Neural crest cell (in vitro differentiated cells): ENCODE measurements at regions not wholly inside any gene's neighbourhood (a gene's known extent, or its start where the extent isn't known, plus 50 kb on each side); places are given as distances from the start of the nearest gene placed in this dataset.

Source experiments
- DNase-seq: peaks from one replicate; pipeline ENCODE4 v3.0.0; 2021; ENCODE audit warnings: low read depth, mixed read lengths, low spot score
- H3K27ac Mint-ChIP-seq: one replicate; pipeline ENCODE4 v1.8.0; 2021; ENCODE audit warnings: mild to moderate bottlenecking, mixed read lengths; ENCODE audit not compliant: unreplicated experiment
- H3K27me3 Mint-ChIP-seq: 2 replicates; pipeline ENCODE4 v1.8.0; 2021; ENCODE audit warnings: low read depth, mild to moderate bottlenecking, mixed read lengths
- H3K36me3 Mint-ChIP-seq: 2 replicates; pipeline ENCODE4 v1.8.0; 2021; ENCODE audit warnings: low read depth, mild to moderate bottlenecking, mixed read lengths
- H3K4me1 Mint-ChIP-seq: 2 replicates; pipeline ENCODE4 v1.8.0; 2021; ENCODE audit warnings: mixed read lengths
- H3K4me3 Mint-ChIP-seq: one replicate; pipeline ENCODE4 v1.8.0; 2021; ENCODE audit warnings: mild to moderate bottlenecking, mixed read lengths
- H3K9me3 Mint-ChIP-seq: 2 replicates; pipeline ENCODE4 v1.8.0; 2021; ENCODE audit warnings: mixed read lengths
- CTCF ChIP-seq: fragments of 200-600 bp; sonication (generic); conservative IDR thresholded peaks from 2 replicates; pipeline ENCODE4 v1.5.0; 2021; ENCODE audit warnings: antibody characterized with exemption, mild to moderate bottlenecking

GRCh38 chr21:26389971-26390641, 183.0 kb downstream of the CYYR1 start:
- peaks cover 13% of the 10 kb centered on the region for H3K4me1 Mint-ChIP-seq
- no peak for TF ChIP-seq CTCF
- H3K27ac Mint-ChIP-seq, result no peak overlapping the region
- H3K36me3 Mint-ChIP-seq, result no peaks in the 10 kb centered on the region
- DNase-seq, result no peak
- no peak overlapping the region for H3K4me3 Mint-ChIP-seq
- peaks cover 9% of the 10 kb centered on the region for H3K9me3 Mint-ChIP-seq
- no peaks in the 10 kb centered on the region for H3K27me3 Mint-ChIP-seq

- Mint-ChIP-seq H3K27me3 (no peaks in the 10 kb centered on the region), H3K27ac (no peak overlapping the region), H3K9me3 (peaks cover 12% of the 10 kb centered on the region), H3K36me3 (no peaks in the 10 kb centered on the region), H3K4me3 (no peak overlapping the region), H3K4me1 (peaks cover 13% of the 10 kb centered on the region)
- DNase-seq, result no peak
- TF ChIP-seq CTCF, result no peak
Observed at GRCh38 chr21:26388731-26389231, 184.3 kb downstream of the CYYR1 start.

- Mint-ChIP-seq H3K4me3 (no peak overlapping the region), H3K27me3 (no peaks in the 10 kb centered on the region), H3K9me3 (peaks cover 12% of the 10 kb centered on the region), H3K4me1 (peaks cover 13% of the 10 kb centered on the region), H3K36me3 (no peaks in the 10 kb centered on the region), H3K27ac (no peak overlapping the region)
- TF ChIP-seq CTCF, result no peak
- no peak for DNase-seq
Observed at GRCh38 chr21:26385721-26386120, 187.4 kb downstream of the CYYR1 start.

GRCh38 chr21:26379561-26379960, 193.5 kb downstream of the CYYR1 start:
- no peak for DNase-seq
- Mint-ChIP-seq H3K4me1 (peaks cover 9% of the 10 kb centered on the region), H3K27me3 (no peaks in the 10 kb centered on the region), H3K36me3 (no peaks in the 10 kb centered on the region), H3K9me3 (peaks cover 3% of the 10 kb centered on the region), H3K27ac (no peak overlapping the region), H3K4me3 (no peak overlapping the region)
- no peak for TF ChIP-seq CTCF

GRCh38 chr21:26377111-26377694, 195.9 kb downstream of the CYYR1 start:
- DNase-seq, result no peak
- Mint-ChIP-seq H3K27ac (no peak overlapping the region), H3K36me3 (no peaks in the 10 kb centered on the region), H3K27me3 (no peaks in the 10 kb centered on the region), H3K4me3 (no peak overlapping the region), H3K9me3 (no peaks in the 10 kb centered on the region), H3K4me1 (peaks cover 13% of the 10 kb centered on the region)
- TF ChIP-seq CTCF, result no peak
